GM19468 (cell line): ENCODE measurements at regions not wholly inside any gene's neighbourhood (a gene's known extent, or its start where the extent isn't known, plus 50 kb on each side); places are given as distances from the start of the nearest gene placed in this dataset.

ENCODE experiments used
- ATAC-seq: cut with Tn5 transposase; IDR thresholded peaks from one replicate; pipeline ENCODE4 v1.9.1; 2021; ENCODE audit warnings: mild to moderate bottlenecking, moderate library complexity, moderate number of reproducible peaks; ENCODE audit not compliant: unreplicated experiment; ENCODE audit errors: extremely low read depth

GRCh38 chr5:133723126-133723525 lies 110.8 kb upstream of the FSTL4 start:
- ATAC-seq = no peak

- ATAC-seq = no peak
Observed at GRCh38 chr5:133721365-133721764, 109.0 kb upstream of the FSTL4 start.

- ATAC-seq = no peak
Observed at GRCh38 chr5:133718457-133718856, 106.1 kb upstream of the FSTL4 start.

DNA sequence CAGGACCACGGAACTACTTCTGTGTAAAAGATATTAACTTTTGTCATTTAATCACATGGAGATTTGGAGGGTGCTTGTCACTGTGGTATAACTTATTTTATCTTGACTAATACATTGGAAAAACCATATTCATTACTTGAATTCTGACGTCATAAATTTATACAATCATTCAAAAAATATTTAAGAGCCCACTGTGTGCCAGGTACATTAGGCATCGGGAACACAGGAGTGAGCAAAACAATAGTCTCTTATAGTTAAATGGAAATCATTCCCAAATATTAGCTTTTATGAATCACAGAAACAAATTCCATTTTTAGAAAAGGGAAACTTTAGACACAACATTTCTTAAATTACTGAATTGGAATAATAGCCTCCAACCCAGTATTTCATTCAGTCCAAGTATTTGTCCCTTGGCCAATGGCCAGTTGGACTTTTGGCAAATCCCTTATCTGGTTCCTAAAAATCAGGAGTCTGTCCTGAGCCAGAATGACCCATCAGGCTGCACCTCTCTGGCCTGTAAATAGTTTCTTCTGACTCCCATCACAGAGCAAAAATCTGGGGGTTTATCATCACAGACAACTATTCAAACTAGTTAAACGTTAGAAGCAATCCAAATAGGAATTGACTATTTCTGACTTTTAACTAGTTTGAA lies 104.3 kb upstream of the FSTL4 start:
- no peak for ATAC-seq

DNA sequence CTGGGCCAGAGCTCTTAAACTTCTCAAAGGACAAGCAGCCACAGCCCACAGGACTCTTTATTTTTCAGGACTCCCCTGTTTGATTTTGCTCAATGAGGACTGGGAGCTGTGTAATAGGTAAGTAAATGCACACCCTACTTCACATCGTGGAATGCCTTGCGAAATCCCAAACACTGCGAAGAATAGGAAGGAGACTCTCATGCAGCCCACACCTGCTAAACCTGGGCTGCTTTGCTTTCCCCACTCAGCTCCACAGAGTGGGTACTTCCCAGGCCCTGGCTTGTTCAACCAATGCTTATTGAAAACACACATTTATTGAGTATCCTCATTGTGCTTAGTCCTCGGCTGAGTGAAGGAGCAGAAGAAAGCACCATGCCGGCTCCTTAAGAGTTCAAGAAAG lies 103.3 kb upstream of the FSTL4 start:
- ATAC-seq = no peak

DNA sequence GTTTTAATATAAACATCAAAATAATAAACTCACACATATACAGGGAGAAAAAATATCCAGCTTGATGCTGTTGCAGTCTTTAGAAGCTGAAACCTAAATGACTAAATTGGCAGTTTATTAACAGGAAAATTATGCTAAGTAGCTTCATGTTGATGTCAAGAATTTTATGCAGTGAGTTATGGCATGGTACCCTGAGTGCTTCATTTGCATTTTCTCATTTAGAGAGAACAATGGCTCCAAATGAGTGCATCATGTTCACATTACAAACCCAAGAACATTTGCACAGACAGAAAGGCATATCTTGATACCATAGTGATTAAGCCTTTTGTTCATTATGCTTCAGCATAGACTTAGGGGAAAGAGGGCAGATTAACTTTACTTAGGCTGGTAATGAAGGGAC lies 102.9 kb upstream of the FSTL4 start:
- ATAC-seq = no peak

DNA sequence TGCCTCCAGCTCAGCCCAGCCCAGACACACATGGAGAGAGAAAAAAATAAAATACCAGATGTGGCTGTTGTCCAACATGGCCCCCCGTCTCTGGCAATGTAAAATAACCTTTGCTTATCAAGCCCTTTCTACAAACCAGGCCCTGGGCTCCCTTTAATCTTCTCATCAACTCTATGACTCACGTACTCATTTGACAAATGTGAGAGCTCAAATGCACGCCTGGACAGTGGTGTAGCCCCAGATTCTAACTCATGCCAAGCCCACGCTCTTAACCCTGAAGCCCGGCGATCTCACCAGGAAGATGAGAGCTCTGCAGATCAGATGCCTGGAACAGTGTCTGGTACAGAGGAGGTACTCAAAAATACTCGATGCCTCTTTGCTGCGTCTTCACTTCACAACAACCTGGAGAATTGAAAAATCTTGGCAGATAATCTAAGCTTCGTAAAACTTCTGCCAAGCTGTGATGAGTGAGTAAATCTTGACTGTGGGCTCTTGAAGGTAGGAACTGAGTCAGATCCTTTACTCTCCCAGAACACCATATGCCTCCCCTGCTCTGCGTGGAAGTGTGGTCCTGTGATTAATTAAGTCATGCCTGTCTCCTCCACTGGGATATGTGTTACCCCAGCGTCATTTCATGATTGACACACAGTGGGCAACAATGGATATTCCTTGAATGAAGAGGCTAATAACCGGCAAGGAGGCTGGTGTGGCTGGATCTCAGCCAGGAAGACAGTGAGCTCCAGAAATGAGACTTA lies 102.0 kb upstream of the FSTL4 start:
- ATAC-seq = no peak

DNA sequence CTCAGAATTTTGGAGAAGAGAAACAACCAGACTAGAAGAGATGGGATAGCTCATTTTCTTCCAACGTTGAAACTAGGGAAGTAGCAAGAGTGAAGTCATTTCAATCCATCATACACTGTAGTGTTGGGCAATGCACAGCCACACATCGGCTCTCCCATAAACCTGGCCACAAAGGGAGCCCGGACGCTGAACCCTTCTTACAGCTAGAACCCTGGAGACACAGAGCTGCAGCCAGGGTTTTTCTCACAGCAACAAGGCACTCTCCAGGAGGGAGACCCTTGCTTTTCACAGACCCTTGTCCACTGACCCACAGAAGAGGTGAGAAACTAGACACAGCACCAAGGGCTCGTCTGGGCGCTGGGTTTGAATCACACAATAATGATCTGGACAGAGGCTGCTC lies 101.4 kb upstream of the FSTL4 start:
- no peak for ATAC-seq

DNA sequence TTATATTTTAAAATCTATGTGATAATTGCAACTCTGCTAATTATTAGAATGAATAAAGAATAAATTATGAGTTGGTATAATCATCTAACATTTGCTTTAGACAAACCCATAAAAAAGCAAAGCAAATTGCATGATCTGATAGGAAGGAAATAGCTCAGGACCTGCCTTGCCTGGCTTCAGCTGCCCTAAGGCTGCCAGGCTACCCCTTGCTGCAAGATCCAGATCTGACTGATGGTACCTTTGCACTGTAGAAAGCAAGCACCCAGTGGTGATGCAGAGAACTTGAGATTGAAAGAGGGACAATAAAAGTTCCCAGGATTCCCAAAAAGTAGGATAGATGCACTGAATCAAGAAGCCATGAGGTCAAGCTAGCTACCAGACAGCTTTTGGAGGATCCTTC lies 100.9 kb upstream of the FSTL4 start:
- ATAC-seq = no peak

- ATAC-seq = no peak
Observed at GRCh38 chr5:133712562-133712961, 100.2 kb upstream of the FSTL4 start.

DNA sequence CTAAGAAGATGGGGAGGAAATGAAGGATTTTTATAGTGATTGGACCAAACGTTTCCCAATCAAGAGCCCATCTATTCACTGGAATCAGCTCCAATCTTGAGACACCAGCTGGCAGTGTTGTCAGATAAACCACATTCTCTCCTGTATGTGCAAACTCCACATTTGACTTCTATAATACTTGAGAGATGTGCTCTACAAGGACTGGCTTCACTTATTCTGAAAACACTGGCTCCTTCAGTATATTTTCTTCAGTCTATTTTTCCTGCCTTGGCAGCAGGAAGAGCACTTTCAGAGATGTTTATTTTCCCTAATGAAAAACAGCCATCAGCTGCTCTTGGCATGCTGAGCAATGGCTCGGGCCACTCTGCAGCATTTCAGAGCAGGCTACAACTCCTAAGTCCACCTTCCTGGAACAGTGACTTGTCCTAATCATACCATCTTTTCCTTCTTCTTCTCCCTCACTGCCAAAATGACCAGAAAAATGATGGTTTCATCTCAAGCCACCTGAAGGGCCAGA lies 96.9 kb upstream of the FSTL4 start:
- ATAC-seq = no peak

DNA sequence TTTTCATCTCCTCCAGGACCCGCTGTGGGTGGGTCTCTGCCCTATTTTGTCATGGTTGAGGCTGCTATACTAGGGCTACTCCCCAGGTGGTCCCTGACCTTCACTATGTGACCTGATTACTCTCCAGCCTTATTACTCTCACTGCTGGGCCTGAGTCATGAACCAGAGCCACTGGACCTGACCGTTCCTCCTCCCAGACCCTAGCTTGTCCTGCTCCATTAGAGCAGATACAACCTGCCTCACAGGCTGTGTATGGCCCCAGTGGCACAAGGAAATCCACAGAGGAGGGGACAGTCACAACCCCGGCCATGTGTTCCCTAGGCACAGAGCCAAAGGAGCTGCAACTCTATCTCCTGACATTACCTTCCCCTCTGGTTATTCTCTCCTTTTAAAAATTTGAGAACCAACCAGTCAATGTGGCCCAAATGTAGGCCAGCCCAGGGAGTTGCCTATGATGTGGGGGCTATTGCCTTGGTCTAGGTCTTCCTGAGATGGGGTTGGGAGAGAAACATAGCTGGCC lies 96.0 kb upstream of the FSTL4 start:
- ATAC-seq = no peak

DNA sequence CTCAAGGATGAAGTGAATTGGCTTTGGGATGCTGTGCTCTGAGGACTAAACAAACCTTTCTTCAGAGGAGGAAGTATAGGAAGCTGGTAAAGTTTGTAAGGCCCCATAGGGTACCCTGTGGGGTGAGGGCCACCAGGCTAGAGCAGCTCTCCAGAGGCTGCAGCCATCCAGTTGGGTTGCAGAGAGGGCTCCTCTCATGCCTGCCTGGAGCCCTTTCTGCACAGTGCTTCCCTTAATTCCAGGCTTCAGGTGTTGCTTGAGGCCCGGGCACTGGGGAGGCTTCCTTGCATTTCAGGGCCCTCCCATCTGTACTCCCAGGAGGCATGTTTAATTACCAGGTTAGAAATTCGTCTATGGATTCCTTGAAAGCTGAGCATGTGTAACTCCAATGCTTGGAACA lies 95.3 kb upstream of the FSTL4 start:
- ATAC-seq = no peak

DNA sequence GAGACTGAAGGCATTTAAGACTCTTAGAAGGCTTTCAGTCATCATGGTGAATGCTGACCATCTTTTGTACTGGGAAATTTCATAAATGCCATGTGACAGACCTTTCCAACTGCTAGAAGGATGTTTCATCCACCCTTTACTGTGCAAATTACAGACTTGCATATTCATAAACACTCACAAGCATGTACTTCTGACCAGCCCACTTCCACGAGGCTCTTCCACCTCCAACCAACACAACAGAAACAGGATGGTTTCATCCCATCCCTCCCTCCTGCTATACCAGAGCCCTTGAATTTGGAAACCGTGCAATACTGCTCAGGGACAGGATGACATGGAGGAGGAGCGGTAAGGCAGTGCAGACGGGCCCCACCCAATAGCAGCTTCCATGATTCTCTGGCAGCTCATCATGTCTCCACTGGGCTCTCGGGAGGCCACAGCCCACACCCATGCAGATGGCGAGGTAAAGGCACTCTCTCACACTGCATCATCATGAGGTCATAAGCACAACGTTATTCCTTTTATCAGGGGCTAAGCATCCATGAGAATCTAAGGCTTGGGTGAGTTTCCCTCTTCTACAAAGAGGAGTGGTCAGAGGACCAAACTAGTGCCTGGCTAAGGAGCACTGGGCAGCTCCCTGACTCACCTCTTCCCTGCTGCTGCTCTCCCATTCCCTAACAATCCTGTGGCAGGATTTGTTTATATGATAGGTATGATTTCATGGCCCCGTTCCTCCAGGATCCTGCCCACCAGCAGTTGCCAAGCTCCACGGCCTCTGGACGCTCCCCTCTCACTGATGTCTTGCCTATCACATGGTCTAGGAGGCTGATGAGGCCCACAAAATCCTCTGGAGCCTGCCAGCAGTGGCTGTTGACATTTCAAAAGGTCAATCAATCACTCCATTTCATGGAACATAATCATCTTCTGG lies 94.4 kb upstream of the FSTL4 start:
- no peak for ATAC-seq

DNA sequence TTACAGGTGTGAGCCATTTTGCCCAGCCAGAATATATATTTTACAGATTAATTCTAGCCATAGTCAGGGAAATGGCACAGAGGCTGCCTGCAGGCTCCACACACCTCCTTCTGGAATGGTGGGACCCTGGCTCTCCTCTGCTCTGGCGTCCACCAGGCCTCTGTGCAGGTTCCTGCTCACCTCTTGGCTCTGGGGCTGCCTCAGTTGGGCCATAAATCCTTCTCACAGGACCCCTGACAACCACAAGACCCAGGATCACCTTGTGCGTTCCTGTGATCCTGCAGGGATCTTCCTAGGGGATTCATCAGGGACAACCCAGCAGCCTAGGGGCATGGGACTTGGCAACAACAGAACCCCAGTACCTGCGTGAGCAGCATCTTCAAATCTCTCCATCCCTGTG lies 93.0 kb upstream of the FSTL4 start:
- no peak for ATAC-seq

DNA sequence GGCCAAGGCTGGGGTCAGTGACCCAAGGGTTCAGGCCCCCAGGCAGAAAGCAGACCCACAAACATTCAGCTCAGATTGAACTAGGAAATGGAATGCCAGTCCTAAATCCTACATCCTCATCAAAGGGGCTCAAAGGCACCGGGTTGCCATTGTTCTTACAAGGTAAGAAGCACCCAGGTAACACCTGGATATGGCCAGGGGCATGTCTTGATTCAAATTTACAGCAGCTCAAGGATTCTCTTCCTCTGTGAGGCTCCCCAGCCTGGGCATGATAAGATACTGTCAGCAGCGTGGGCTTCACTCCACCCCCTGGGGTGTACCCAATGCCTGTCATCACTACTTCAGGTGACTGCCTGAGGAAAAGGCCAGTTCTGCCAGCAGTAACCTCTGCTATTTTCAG lies 92.1 kb upstream of the FSTL4 start:
- ATAC-seq = no peak

- no peak for ATAC-seq
Observed at GRCh38 chr5:133703935-133704334, 91.6 kb upstream of the FSTL4 start.

GRCh38 chr5:133702791-133703770 lies 90.7 kb upstream of the FSTL4 start:
- ATAC-seq = no peak

- no peak for ATAC-seq
Observed at GRCh38 chr5:133701871-133702270, 89.5 kb upstream of the FSTL4 start.
